CD4-positive, CD25-positive, alpha-beta regulatory T cell (primary cell): ENCODE measurements at regions not wholly inside any gene's neighbourhood (a gene's known extent, or its start where the extent isn't known, plus 50 kb on each side); places are given as distances from the start of the nearest gene placed in this dataset.
"Not testable (repeated sequence)": the region's sequence is repeated elsewhere in the genome, so short reads cannot be mapped to it uniquely, and the experiment has no call there.

Experiments used
- ATAC-seq, 2 donors: fragments of 150-1000 bp; cut with Tn5 transposase; one replicate each; pipeline ENCODE4 v1.10.0; 2021; ENCODE audit warnings: low read depth in 2 of 2, moderate number of reproducible peaks in 2 of 2, moderate library complexity in 1 of 2
- DNase-seq, 3 donors: peaks; one replicate each; pipeline versions ENCODE4 v3.0.0 to v3.0.0-alpha.2; 2012 to 2022; ENCODE audit warnings: mixed read lengths in 1 of 3
- H3K27ac ChIP-seq: one replicate; pipeline ENCODE4 v1.7.0; 2013; ENCODE audit warnings: mild to moderate bottlenecking, low read length; ENCODE audit not compliant: insufficient read depth, poor library complexity, severe bottlenecking
- H3K27me3 ChIP-seq: one replicate; pipeline ENCODE4 v1.7.0; 2013; ENCODE audit warnings: low read length; ENCODE audit not compliant: control insufficient read depth, insufficient read depth
- H3K36me3 ChIP-seq: one replicate; pipeline ENCODE4 v1.7.0; 2013; ENCODE audit warnings: mild to moderate bottlenecking, low read length, moderate library complexity; ENCODE audit not compliant: control insufficient read depth, insufficient read depth
- H3K4me1 ChIP-seq: 2 replicates; pipeline ENCODE4 v1.7.0; 2013; ENCODE audit warnings: mild to moderate bottlenecking, low read length; ENCODE audit not compliant: insufficient read depth, control insufficient read depth, poor library complexity, severe bottlenecking
- H3K4me3 ChIP-seq: one replicate; pipeline ENCODE4 v1.7.0; 2013; ENCODE audit warnings: low read depth, mild to moderate bottlenecking, low read length, moderate library complexity
- H3K9me3 ChIP-seq, 2 experiments: 1 replicate in 1 of 2; 2 replicates in 1 of 2; pipeline ENCODE4 v1.7.0; 2013; ENCODE audit warnings: low read length in 2 of 2, mild to moderate bottlenecking in 1 of 2, moderate library complexity in 1 of 2; ENCODE audit not compliant: control insufficient read depth in 2 of 2
- H3K27ac Mint-ChIP-seq, 3 donors: one replicate each; pipeline ENCODE4 v1.8.0; 2020 to 2022; ENCODE audit warnings: mild to moderate bottlenecking in 3 of 3, mixed read lengths in 3 of 3, moderate library complexity in 2 of 3
- H3K27me3 Mint-ChIP-seq: one replicate; pipeline ENCODE4 v1.8.0; 2022; ENCODE audit warnings: mild to moderate bottlenecking, mixed read lengths
- H3K36me3 Mint-ChIP-seq: one replicate; pipeline ENCODE4 v1.8.0; 2020; ENCODE audit warnings: mixed read lengths
- H3K4me1 Mint-ChIP-seq, 4 donors: one replicate each; pipeline ENCODE4 v1.8.0; 2020 to 2022; ENCODE audit warnings: mixed read lengths in 4 of 4, mild to moderate bottlenecking in 1 of 4
- H3K4me3 Mint-ChIP-seq, 4 donors: one replicate each; pipeline ENCODE4 v1.8.0; 2020 to 2022; ENCODE audit warnings: mild to moderate bottlenecking in 4 of 4, mixed read lengths in 4 of 4, moderate library complexity in 3 of 4
- H3K9me3 Mint-ChIP-seq, 7 donors: one replicate each; pipeline ENCODE4 v1.8.0; 2020 to 2022; ENCODE audit warnings: mixed read lengths in 7 of 7, mild to moderate bottlenecking in 3 of 7, moderate library complexity in 2 of 7

DNA sequence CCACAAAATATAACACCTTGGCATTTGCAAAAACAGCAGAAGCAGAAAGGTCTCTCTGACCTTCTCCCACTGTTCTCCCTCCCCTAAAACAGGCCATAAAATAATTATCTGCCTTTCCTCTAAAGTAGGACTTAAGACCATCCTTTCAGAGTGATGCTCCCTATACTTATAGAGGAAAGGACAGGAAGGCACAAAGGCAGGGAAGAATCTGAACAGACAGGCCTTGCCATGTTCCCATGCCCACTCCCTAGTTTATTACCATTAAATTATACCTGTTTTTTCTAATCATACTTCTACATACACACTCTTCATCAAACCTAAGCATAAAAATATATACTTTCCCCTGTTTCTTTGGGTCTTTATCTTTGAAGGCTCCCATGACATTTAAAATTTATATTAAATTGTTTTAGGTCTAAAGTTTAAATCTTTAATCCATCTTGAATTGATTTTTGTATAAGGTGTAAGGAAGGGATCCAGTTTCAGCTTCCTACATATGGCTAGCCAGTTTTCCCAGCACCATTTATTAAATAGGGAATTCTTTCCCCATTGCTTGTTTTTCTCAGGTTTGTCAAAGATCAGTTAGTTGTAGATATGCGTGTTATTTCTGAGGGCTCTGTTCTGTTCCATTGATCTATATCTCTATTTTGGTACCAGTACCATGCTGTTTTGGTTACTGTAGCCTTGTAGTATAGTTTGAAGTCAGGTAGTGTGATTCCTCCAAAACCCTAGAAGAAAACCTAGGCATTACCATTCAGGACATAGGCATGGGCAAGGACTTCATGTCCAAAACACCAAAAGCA is 755.8 kb upstream of the ADGRB3 start:
- Mint-ChIP-seq H3K9me3 (peaks cover 0 to 11% (median 5%) of the 10 kb centered on the region in 7 donors), H3K27ac (peak overlapping the region in 1 of 3 donors; percentile 58)
- H3K36me3 Mint-ChIP-seq, H3K27me3 ChIP-seq, ATAC-seq, H3K4me1 Mint-ChIP-seq, DNase-seq, H3K27ac ChIP-seq, H3K4me1 ChIP-seq, H3K27me3 Mint-ChIP-seq, H3K4me3 ChIP-seq, H3K4me3 Mint-ChIP-seq, H3K36me3 ChIP-seq: not testable (repeated sequence)
- H3K9me3 ChIP-seq = peaks cover 3 to 12% of the 10 kb centered on the region in 2 experiments

DNA sequence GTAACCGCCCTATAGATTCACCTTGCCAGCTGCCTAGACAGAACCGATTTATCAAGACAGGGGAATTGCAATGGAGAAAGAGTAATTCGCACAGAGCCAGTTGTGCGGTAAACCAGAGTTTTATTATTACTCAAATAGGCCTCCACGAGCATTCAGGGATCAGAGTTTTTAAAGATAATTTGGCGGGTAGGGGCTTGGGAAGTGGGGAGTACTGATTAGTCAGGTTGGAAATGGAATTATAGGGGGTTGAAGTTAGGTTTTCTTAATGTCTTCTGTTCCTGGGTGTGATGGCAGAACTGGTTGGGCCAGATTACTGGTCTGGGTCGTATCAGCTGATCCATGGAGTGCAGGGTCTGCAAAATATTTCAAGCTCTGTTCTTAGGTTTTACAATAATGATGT is 756.9 kb upstream of the ADGRB3 start:
- H3K27me3 Mint-ChIP-seq, DNase-seq, H3K4me3 ChIP-seq, H3K9me3 ChIP-seq, H3K36me3 Mint-ChIP-seq, H3K4me1 Mint-ChIP-seq, H3K27ac ChIP-seq, H3K4me1 ChIP-seq, H3K27me3 ChIP-seq, ATAC-seq, H3K36me3 ChIP-seq, H3K4me3 Mint-ChIP-seq: not testable (repeated sequence)
- H3K27ac Mint-ChIP-seq = peak overlapping the region in 1 of 3 donors; percentile 20
- H3K9me3 Mint-ChIP-seq = peaks cover 0 to 19% (median 5%) of the 10 kb centered on the region in 7 donors

DNA sequence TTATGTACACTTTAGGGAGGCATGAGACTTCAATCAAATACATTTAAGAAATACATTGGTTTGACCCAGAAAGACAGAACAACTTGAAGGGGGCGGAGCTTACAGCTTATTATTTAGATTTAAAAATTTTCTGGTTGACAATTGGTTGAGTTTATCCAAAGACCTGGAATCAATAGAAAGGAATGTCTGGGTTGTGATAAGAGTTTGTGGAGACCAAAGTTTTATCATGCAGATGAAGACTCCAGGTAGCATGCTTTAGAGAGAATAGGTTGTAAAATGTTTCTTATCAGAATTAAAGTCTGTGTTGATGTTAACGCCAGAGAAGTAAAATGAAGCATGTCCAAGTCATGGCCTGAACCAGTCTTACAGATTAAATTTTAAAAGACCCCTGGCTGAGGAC is 757.8 kb upstream of the ADGRB3 start:
- no peaks in the 10 kb centered on the region for H3K27me3 Mint-ChIP-seq
- Histone ChIP-seq H3K27me3 (no peaks in the 10 kb centered on the region), H3K27ac (no peak overlapping the region), H3K36me3 (no peaks in the 10 kb centered on the region), H3K4me1 (no peaks in the 10 kb centered on the region), H3K4me3 (no peak overlapping the region), H3K9me3 (peaks cover under 1 to 1% of the 10 kb centered on the region in 2 experiments)
- H3K9me3 Mint-ChIP-seq = peaks cover 0 to 21% (median 8%) of the 10 kb centered on the region in 7 donors
- H3K4me3 Mint-ChIP-seq = no peak overlapping the region
- ATAC-seq (no peak), DNase-seq (no peak)
- no peaks in the 10 kb centered on the region for H3K4me1 Mint-ChIP-seq
- no peak overlapping the region for H3K27ac Mint-ChIP-seq
- no peaks in the 10 kb centered on the region for H3K36me3 Mint-ChIP-seq

DNA sequence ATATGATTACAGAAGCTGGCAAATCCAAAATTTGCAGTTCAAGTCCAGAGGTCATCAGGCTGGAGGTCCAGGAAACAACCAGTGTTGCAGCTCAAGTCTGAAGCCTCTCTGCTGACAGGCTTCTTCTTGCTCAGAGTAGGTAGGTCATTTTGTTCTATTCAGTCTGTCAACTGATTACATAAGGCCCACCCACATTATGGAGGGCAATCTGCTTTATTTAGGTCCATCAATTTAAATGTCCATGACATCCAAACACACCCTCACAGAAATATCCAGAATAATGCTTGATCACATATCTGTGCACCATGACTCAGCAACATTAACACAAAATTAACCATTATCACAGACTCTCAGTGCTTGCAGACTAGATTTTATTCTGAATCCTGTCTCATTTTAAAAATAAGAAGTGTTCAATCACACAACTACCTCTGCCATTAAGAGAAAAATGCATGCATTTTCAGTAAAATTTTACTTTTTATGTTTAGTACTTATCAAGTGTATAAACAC is 759.2 kb upstream of the ADGRB3 start:
- Histone ChIP-seq H3K9me3 (no peaks in the 10 kb centered on the region), H3K27me3 (no peaks in the 10 kb centered on the region), H3K27ac (no peak overlapping the region), H3K4me1 (no peaks in the 10 kb centered on the region), H3K4me3 (no peak overlapping the region), H3K36me3 (no peaks in the 10 kb centered on the region)
- ATAC-seq (no peak), DNase-seq (no peak)
- Mint-ChIP-seq H3K4me3 (no peak overlapping the region), H3K4me1 (no peaks in the 10 kb centered on the region), H3K9me3 (peaks cover 0 to 21% (median 8%) of the 10 kb centered on the region in 7 donors), H3K27me3 (no peaks in the 10 kb centered on the region), H3K27ac (no peak overlapping the region), H3K36me3 (no peaks in the 10 kb centered on the region)

DNA sequence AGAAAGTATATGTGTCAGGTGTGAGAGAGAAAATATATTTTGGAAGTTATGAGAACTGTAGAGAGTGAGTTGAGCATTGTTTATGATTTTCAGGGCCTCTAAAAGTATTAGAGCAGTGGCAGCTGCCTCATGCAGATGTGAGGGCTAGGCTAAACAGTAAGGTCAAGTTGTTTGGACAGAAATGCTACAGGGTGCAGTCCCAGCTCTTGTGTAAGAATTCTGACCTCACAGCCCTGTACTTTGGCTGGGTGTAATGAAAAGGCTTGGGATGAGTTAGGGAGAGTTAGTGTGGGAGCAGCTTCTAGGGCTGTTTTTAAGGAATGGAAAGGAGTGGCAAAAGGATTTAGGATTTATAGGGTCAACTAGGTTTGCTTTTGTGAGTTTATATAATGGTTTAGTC is 764.8 kb upstream of the ADGRB3 start:
- ATAC-seq (no peak), DNase-seq (no peak)
- no peaks in the 10 kb centered on the region for H3K36me3 ChIP-seq
- Mint-ChIP-seq H3K4me1 (no peaks in the 10 kb centered on the region), H3K27ac (no peak overlapping the region), H3K27me3 (no peaks in the 10 kb centered on the region), H3K36me3 (no peaks in the 10 kb centered on the region), H3K4me3 (no peak overlapping the region), H3K9me3 (peaks cover 0 to 19% (median 4%) of the 10 kb centered on the region in 7 donors)
- H3K9me3 ChIP-seq = no peaks in the 10 kb centered on the region
- H3K27ac ChIP-seq = no peak overlapping the region
- H3K4me1 ChIP-seq = no peaks in the 10 kb centered on the region
- H3K4me3 ChIP-seq = no peak overlapping the region
- H3K27me3 ChIP-seq = no peaks in the 10 kb centered on the region

DNA sequence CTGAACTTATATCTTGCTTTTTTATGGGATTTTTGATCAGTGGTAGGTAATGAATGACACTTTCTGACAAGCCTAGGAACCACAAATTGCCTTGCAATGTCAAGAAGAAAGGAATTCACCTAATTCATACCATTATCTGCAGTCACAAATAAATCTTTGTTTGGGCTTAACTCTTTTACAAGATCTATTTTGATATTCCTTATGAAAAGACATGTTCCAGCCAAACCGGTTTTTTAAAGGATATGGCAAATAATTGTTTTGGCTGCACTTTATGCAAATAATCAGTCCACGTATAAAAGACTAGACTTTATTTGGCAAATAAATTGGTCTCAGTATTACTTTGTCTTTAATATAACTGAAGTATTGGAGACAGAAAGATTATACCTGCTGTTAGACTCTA is 771.7 kb upstream of the ADGRB3 start:
- no peak for DNase-seq
- Mint-ChIP-seq H3K4me1 (no peaks in the 10 kb centered on the region), H3K27me3 (no peaks in the 10 kb centered on the region), H3K9me3 (peaks cover 0 to 13% (median 5%) of the 10 kb centered on the region in 7 donors), H3K4me3 (no peak overlapping the region), H3K27ac (no peak overlapping the region), H3K36me3 (no peaks in the 10 kb centered on the region)
- H3K4me1 ChIP-seq = no peaks in the 10 kb centered on the region
- H3K36me3 ChIP-seq = no peaks in the 10 kb centered on the region
- no peak overlapping the region for H3K4me3 ChIP-seq
- no peak for ATAC-seq
- peaks cover 0 to 6% of the 10 kb centered on the region in 2 experiments for H3K9me3 ChIP-seq
- no peaks in the 10 kb centered on the region for H3K27me3 ChIP-seq
- no peak overlapping the region for H3K27ac ChIP-seq

DNA sequence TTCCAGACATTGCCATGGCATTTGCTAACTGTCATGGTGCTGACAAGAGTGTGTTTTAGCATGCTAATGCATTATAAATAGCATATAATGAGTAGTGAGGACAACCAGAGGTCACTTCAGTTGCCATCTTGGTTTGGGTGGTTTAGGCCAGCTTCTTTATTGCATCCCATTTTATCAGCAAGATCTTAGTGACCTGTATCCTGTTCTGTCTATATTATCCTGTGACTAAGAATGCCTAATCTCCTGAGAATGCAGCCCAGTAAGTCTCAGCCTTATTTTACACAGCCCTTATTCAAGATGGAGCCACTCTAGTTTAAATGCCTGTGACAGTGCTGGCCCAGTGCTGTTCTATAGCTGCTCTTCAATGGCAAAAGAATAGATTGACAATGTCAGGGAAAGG is 781.0 kb upstream of the ADGRB3 start:
- Mint-ChIP-seq H3K9me3 (peaks cover 3 to 31% (median 6%) of the 10 kb centered on the region in 7 donors), H3K36me3 (no peaks in the 10 kb centered on the region), H3K4me3 (no peak overlapping the region), H3K27me3 (no peaks in the 10 kb centered on the region), H3K4me1 (no peaks in the 10 kb centered on the region), H3K27ac (peak overlapping the region in 1 of 3 donors; percentile 40)
- Histone ChIP-seq H3K27me3 (no peaks in the 10 kb centered on the region), H3K4me3 (no peak overlapping the region), H3K9me3 (peaks cover 0 to 2% of the 10 kb centered on the region in 2 experiments), H3K36me3 (no peaks in the 10 kb centered on the region), H3K4me1 (no peaks in the 10 kb centered on the region), H3K27ac (no peak overlapping the region)
- DNase-seq = no peak
- ATAC-seq = no peak

DNA sequence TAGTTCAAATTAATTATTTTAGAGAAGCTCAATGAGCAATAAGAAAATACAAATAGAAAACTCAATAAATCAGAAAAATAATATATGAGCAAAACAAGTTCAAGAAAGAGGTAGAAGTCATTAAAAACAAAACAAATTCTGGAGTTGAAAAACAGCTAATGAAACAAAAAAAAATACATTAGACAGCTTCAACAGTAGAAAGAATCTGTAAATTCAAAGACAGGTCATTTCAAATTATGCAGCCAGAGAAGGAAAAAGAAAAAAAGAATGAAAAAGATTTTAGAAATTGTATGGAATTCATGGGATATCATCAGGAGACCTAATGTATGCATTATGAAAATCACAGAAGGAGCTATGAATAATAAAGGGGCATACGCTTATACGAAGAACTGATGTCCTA is 795.3 kb upstream of the ADGRB3 start:
- no peak overlapping the region for H3K27ac ChIP-seq
- H3K36me3 Mint-ChIP-seq = no peaks in the 10 kb centered on the region
- DNase-seq = no peak
- H3K4me1 ChIP-seq = no peaks in the 10 kb centered on the region
- H3K4me3 ChIP-seq = no peak overlapping the region
- peaks cover 5 to 7% of the 10 kb centered on the region in 2 experiments for H3K9me3 ChIP-seq
- H3K27ac Mint-ChIP-seq = no peak overlapping the region
- H3K9me3 Mint-ChIP-seq = peaks cover 2 to 36% (median 7%) of the 10 kb centered on the region in 7 donors
- no peaks in the 10 kb centered on the region for H3K27me3 Mint-ChIP-seq
- ATAC-seq = no peak
- no peaks in the 10 kb centered on the region for H3K4me1 Mint-ChIP-seq
- no peaks in the 10 kb centered on the region for H3K27me3 ChIP-seq
- peak overlapping the region in 1 of 4 donors; percentile 81 for H3K4me3 Mint-ChIP-seq
- no peaks in the 10 kb centered on the region for H3K36me3 ChIP-seq
